H1 (cell line): ENCODE measurements at regions not wholly inside any gene's neighbourhood (a gene's known extent, or its start where the extent isn't known, plus 50 kb on each side); places are given as distances from the start of the nearest gene placed in this dataset.

Source experiments
- SIN3A ChIP-seq, 2 experiments: IDR thresholded peaks in 1 of 2; conservative IDR thresholded peaks in 1 of 2; 2 replicates each; pipeline ENCODE4 v1.6.1; 2011 to 2012; ENCODE audit warnings: low read length in 2 of 2, improper control_type of control experiment in 1 of 2, low read depth in 1 of 2, mild to moderate bottlenecking in 1 of 2

DNA sequence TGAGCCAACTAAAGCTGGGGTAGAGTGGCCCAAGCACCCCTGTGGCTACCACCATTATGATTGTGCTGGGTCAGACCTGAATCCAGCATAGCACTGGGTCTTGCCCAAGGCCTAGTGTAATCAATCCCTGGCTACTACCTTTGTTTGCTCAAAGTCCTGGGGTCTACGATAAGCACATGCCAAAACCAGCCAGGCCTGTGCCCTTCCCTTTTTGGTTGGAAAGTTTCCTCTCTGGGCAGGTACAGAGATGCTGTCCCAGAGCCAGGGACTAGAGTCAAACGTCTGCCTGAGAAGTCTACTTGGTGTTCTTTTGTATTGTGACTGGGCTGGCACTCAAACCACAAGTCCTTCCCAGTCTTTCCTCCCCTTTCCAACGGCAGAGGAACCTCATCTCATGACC lies 371.5 kb upstream of the MAGEC2 start (continued):
- TF ChIP-seq SIN3A (conservative IDR thresholded peaks at IDR 0.05 in 1 of 2, IDR thresholded peaks at IDR 0.05 in 1 of 2; ENCODE audit: low read depth in 1 of 2, low read length in 2 of 2) = no peak
